H1 (cell line): ENCODE measurements at regions not wholly inside any gene's neighbourhood (a gene's known extent, or its start where the extent isn't known, plus 50 kb on each side); places are given as distances from the start of the nearest gene placed in this dataset.

Experiments
- CEBPB ChIP-seq: IDR thresholded peaks from 2 replicates; pipeline ENCODE4 v1.6.1; 2012; ENCODE audit warnings: low read depth, low read length
- NANOG ChIP-seq: IDR thresholded peaks from 2 replicates; pipeline ENCODE4 v1.6.1; 2011; ENCODE audit warnings: low read length, low read depth, mild to moderate bottlenecking, inconsistent platforms; ENCODE audit not compliant: insufficient read depth, poor library complexity, severe bottlenecking
- TAF1 ChIP-seq: IDR thresholded peaks from 2 replicates; pipeline ENCODE4 v1.6.1; 2011; ENCODE audit warnings: mild to moderate bottlenecking, low read depth, low read length

DNA sequence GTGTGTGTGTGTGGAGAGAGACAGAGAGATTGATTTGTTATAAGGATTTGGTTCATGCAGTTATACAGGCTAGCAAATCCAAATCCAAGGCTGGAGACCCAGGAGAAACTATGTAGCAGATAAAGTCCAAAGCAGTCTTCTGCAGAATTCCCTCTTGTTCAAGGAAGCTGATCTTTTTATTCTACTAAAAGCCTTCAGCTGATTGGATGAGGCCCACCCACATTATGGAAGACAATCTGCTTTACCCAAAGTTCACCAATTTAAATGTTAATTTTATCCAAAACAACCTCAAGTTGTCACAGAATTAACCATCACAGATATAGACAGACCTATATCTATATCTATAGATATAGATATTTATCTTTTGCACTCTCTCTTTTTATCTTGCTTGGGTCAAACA, 67.0 kb downstream of the TPBG start (continued):
- no peak for TF ChIP-seq NANOG
- no peak for TF ChIP-seq TAF1
- no peak for TF ChIP-seq CEBPB
- TF ChIP-seq, all 59 proteins: peak for 0
